Testis (tissue), 2 donors: ENCODE measurements at regions not wholly inside any gene's neighbourhood (a gene's known extent, or its start where the extent isn't known, plus 50 kb on each side); places are given as distances from the start of the nearest gene placed in this dataset.

Experiments used
- POLR2A ChIP-seq: fragments of 450-650 bp; IDR thresholded peaks from one replicate; pipeline ENCODE4 v1.6.1; 2017; ENCODE audit warnings: antibody characterized with exemption, mild to moderate bottlenecking, moderate library complexity
- TF ChIP-seq, protein P1 (sequence below), 3 experiments: fragments of 450-650 bp in 2 of 3; fragments of 200-600 bp in 1 of 3; sonication (generic) in 1 of 3; IDR thresholded peaks; one replicate each; pipeline ENCODE4 v1.5.1; 2016 to 2019; ENCODE audit warnings: antibody characterized with exemption in 3 of 3, mild to moderate bottlenecking in 2 of 3, moderate library complexity in 1 of 3

DNA sequence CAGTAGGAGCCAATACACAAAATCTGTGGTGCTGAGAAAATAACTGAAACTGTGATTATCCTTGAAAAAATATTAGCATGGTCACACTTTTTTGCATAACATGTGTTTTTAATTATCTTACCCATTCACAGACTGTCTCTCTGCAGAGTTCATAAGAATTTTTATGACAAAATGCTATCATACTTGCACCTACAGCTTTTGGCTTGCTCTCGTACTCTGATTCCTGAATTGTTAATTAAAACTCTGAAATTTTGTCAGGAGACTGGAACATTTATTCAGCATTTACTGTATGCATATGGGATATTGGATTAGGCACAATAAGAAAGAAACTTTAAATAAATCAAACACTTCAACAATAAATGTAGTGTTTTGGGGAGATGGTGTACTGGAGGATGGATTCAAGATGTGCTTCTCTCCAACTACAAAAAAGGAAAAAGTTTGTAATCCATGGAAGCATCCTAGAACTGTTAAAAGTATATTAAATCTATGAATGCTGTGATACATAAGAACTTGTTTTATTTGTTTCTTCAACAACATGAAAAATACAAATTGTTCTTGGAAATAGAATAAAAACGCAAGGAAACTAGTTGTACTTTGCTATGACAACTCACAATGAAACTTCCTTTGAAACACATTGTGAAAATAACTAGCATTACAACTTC lies 260.5 kb downstream of the SPATA18 start:
- TF ChIP-seq, protein P1, sequence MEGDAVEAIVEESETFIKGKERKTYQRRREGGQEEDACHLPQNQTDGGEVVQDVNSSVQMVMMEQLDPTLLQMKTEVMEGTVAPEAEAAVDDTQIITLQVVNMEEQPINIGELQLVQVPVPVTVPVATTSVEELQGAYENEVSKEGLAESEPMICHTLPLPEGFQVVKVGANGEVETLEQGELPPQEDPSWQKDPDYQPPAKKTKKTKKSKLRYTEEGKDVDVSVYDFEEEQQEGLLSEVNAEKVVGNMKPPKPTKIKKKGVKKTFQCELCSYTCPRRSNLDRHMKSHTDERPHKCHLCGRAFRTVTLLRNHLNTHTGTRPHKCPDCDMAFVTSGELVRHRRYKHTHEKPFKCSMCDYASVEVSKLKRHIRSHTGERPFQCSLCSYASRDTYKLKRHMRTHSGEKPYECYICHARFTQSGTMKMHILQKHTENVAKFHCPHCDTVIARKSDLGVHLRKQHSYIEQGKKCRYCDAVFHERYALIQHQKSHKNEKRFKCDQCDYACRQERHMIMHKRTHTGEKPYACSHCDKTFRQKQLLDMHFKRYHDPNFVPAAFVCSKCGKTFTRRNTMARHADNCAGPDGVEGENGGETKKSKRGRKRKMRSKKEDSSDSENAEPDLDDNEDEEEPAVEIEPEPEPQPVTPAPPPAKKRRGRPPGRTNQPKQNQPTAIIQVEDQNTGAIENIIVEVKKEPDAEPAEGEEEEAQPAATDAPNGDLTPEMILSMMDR (IDR thresholded peaks at IDR 0.05), result no peak
- no peak for TF ChIP-seq POLR2A
